Glomerular visceral epithelial cell (primary cell): ENCODE measurements at regions not wholly inside any gene's neighbourhood (a gene's known extent, or its start where the extent isn't known, plus 50 kb on each side); places are given as distances from the start of the nearest gene placed in this dataset.

Source experiments
- DNase-seq: peaks from one replicate; pipeline ENCODE4 v3.0.0-alpha.2; 2016; ENCODE audit errors: extremely low spot score

DNA sequence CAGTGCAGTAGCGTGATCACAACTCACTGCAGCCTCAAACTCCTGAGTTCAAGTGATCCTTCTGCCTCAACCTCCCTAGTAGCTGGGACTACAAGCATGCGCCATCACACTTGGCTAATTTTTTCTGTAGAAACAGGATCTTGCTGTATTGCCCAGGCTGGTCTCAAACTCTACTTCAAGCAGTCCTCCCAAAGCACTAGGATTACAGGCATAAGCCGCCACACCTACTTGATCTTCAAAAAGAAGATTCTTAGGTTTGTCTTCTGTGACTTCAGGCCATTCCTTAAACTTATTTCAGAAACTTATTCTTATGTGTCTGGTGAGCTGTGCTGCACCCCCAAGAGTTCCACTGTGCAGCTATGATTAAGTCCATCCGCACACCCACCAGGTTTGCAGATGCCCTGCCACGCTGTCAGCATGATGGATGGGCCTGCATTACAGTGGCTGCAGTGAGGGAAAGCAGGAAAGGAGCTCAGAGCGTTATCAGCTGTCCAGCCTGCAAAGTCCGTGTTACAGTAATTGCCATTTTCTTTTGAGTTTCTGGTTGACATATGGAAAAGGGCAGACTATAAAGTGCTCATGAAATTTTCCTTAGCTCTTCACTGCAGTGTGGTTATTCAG lies 146.6 kb downstream of the AASDH start:
- DNase-seq: no peak

DNA sequence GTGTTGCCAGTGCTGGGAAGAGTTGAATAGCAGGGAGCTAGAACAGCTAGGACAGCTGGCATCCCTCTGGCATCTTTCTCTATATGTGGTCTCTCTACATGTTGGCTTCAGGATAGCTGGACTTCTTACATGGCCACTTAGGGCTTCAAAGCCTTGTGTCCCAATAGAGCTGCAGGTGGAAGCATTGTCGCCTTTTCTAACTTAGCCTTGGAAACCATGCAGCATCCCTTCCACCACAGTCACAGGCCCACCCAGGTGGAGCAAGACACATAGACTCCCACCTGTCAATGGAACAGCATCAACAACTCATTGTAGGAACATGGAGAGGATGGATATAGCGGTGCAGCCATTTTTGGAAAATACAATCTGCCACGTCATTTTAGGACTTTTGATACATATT lies 149.0 kb downstream of the AASDH start:
- DNase-seq: no peak

DNA sequence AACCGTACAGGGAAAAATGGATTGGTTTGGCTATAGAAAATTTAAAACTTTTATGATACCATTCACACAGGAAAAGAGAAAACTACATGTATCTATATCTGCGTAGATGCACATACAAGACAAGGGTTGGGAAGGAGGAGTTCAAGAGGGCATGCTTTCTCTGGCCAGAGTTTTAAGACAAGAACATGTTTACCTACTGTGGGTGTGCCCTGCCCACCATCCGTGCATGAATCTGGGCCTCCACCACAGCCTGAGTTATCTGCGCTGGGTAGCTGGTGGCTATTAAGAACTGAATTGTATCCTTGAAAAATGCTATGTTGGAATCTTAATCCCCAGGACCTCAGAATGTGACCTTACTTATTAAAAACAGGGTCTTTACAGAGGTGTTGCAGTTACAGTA lies 151.6 kb downstream of the AASDH start:
- DNase-seq: no peak

GRCh38 chr4:56235011-56235410 lies 152.3 kb downstream of the AASDH start:
- DNase-seq: no peak

DNA sequence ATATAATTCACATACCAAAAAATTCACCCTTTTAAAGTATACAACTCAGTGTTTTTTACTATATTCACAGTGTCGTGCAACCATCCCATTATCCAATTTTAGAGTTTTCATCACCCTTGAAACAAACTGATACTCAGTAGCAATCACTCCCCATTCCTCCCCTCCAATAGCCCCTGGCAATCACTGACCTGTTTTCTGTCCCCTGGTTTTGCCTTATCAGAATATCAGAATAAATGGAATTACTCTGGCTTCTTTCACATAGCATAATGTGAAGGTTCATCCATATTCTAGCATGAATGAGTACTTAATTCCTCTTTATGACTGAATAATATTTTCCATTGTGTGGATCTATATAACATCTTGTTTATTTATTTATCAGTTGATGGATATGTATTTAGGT lies 153.2 kb downstream of the AASDH start:
- DNase-seq: no peak

DNA sequence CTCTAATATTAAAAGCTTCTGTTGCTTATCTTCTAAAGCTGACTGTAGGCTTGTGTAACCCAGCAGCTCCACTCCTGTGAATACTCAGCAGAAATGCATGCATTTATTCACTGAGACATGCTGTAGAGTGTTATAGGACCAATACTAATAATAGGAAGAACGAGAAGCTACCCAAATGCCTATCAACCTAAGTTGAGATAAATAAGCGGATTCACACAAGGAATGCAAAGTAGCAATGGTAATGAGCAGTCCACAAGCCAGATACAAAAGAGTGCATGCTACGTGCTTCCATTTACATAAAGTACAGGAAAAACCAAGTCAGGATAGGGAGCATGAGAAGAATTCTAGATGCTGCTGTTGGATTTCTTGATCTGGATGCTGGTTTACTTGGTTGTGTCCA lies 155.9 kb downstream of the AASDH start:
- DNase-seq: no peak

- no peak for DNase-seq
Measured at GRCh38 chr4:56229947-56230346, 157.3 kb downstream of the AASDH start.

DNA sequence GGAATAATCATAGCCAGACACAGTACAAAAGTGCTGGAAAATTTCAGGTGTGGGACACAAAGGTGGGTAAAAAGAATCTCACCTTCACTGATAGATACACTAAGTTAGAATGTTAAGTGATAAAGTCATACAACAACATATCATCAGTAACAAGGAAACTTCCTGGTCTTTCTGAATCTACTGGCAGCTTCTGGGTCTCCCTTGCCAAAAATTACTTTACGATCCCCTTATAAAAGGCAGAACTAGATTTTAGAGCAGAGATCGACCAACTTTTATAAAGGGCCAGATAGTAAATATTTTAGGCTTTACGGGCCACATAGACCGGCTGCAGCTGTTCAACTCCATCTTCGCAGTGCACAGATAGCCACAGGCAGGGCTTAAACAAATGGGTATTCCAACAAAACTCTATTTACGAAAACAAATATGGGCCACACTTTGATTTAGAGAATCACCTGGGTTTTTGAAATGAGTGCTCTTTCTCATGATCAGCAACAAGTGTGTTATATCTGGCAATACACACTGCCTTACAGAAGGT lies 159.9 kb downstream of the AASDH start:
- no peak for DNase-seq

GRCh38 chr4:56226579-56226978 lies 160.7 kb downstream of the AASDH start:
- no peak for DNase-seq

DNA sequence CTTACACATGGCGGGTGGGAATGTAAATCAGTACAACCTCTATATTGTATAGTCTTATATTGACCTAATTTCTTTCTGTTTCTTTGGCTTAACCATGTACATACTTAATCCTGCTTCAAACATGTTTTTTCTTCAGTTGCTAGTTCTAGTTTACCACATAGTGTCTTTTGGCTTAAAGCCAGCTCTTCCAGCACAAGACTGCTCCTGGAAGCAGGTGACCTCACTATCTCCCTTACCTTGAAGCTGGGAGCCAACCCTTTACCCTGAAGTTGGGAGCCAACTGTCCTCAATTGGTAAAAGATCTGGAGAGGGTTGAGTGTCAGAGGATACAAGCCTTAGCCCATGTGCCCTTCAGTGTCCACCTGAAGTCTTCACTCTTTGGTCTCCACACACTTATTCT lies 162.7 kb downstream of the AASDH start:
- no peak for DNase-seq

DNA sequence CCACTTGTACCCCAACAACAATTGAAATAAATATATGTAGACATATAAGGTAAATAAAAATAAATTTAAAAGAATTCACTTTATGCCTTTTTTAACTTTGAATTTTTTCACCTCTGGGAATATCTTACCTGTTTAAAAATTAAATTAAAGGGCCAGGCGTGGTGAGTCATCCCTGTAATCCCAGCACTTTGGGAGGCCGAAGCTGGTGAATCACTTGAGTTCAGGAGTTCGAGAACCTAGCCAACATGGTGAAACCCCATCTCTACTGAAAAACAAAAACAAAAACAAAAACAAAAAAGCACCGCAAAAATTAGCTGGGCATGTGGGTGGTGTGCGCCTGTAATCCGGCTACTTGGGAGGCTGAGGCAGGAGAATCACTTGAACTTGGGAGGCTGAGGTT lies 164.8 kb downstream of the AASDH start:
- no peak for DNase-seq

GRCh38 chr4:56220261-56220660 lies 167.0 kb downstream of the AASDH start:
- no peak for DNase-seq

DNA sequence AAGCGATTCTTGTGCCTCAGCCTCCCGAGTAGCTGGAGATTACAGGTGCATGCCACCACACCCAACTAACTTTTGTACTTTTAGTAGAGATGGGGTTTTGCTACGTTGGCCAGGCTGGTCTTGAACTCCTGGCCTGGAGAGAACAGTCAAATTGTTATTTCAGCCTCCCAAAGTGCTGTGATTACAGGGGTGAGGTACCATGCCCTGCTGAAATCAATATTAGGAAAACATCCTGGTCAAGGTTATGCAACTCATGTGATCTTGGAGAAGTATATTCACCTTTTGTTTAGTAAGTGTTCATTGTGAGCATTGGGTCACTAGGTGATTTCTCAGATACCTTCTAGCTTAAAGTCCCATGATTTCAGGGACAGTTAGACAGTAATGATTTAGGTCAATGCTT lies 167.8 kb downstream of the AASDH start:
- DNase-seq: no peak

DNA sequence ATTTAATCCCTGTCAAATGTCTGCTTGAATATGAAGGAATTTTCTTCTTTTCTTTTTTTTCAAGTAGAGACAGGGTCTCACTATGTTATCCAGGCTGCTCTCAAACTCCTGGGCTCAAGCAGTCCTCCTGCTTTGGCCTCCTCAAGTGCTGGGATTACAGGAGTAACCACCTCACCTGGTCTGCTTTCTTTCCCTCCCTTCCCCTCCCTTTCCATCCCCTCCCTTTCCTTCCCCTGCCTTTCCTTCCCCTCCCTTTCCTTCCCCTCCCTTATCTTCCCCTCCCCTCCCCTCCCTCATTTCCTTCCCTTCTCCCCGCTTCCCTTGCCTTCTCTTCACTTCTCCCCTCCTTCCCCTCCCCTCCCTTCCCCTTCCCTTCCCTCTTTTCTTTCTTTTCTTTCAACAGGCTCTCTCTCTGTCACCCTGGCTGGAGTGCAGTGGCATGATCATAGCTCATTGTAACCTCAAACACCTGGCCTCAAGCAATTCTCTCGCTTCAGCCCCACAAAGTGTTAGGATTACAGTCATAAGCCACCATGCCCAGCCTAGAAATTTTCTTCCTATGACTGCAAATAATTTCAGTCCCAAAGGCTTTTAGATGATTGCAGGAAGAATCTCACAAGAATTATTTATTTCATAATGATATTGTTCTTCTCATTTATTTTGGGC lies 168.9 kb downstream of the AASDH start:
- DNase-seq: no peak

- no peak for DNase-seq
Measured at GRCh38 chr4:56217343-56217890, 169.9 kb downstream of the AASDH start.

GRCh38 chr4:56215901-56216300 lies 171.4 kb downstream of the AASDH start:
- peak; percentile 3 for DNase-seq

GRCh38 chr4:56215141-56215783 lies 172.0 kb downstream of the AASDH start:
- no peak for DNase-seq

DNA sequence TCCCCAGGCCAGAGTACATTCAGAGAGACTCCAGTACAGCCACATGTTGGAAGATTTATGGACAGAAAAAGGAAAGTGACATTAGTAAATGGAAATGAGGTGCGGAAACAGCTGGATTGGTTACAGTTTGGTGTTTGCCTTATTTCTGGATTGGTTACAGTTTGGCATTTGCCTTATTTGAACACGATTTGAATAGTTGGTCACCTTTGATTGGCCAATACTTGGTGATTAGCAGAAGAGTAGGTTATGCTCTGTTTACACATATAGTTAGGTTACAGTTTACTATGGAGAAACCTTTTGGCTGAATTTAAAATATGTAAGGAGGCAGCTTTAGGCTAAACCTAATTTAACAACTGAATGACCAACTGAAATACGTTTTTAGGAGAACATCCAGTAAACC lies 173.7 kb downstream of the AASDH start:
- DNase-seq: no peak

DNA sequence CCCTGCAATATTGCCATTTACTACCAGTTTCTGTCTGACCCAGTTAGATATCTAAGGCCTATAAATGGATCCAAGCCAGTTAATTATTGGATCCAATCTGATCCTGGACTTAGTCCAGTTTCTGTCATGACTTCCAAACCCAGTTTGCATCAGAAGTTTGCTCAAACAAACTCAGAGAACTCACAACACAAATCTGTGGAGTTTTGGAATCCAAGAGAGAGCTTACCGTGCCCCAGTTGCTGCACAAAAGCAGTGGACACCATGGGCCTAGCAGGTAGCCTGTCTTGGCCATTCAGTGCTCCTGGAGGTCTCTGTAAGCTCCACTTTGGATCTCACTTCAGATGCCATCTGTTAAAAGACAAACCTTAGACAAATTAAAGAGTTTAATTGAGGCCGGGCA lies 174.5 kb downstream of the AASDH start:
- no peak for DNase-seq

GRCh38 chr4:56211202-56211601 lies 176.1 kb downstream of the AASDH start:
- DNase-seq: no peak

DNA sequence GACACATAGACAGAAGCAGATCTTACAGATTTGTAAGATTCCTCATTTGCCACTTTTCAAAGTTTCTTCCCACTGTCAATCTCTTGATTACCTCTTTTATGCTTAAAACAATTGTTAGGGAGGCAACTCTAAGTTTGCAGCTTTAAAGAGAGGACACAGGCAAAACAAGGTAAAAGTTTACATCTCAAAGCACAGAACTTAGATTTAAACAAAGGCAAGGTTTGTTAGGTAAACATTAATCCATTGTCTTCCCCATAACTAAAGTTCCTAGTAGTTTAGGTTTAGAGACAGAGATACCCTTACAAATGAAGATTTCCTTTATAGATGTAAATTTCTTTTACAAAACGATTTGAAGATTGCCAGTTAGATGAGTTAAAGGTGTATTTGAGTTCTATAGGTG lies 176.9 kb downstream of the AASDH start:
- no peak for DNase-seq

- DNase-seq: no peak
Measured at GRCh38 chr4:56209767-56210166, 177.5 kb downstream of the AASDH start.

- DNase-seq: no peak
Measured at GRCh38 chr4:56208103-56208502, 179.2 kb downstream of the AASDH start.
